PFSK-1 (cell line): ENCODE measurements at regions not wholly inside any gene's neighbourhood (a gene's known extent, or its start where the extent isn't known, plus 50 kb on each side); places are given as distances from the start of the nearest gene placed in this dataset.

Experiments
- REST ChIP-seq, 2 experiments: IDR thresholded peaks; 2 replicates each; pipeline versions ENCODE4 v1.6.1 to v1.8.0; 2011 to 2012; ENCODE audit warnings: low read depth in 2 of 2, low read length in 2 of 2, control low read depth in 1 of 2, inconsistent platforms in 1 of 2, mild to moderate bottlenecking in 1 of 2, moderate library complexity in 1 of 2; ENCODE audit not compliant: insufficient read depth in 1 of 2
- SIN3A ChIP-seq: IDR thresholded peaks from 2 replicates; pipeline ENCODE4 v1.6.1; 2012; ENCODE audit warnings: mild to moderate bottlenecking, low read length, moderate library complexity, borderline replicate concordance; ENCODE audit not compliant: insufficient read depth
- TAF1 ChIP-seq: IDR thresholded peaks from 2 replicates; pipeline ENCODE4 v1.6.1; 2012; ENCODE audit warnings: low read length, control low read depth, borderline replicate concordance; ENCODE audit not compliant: insufficient read depth

GRCh38 chr12:68397566-68398158 lies 65.5 kb upstream of the MDM1 start:
- TF ChIP-seq TAF1 (no peak), REST (IDR thresholded peaks at IDR 0.05; ENCODE audit: insufficient read depth in 1 of 2, low read depth in 2 of 2, low read length in 2 of 2) (no peak), SIN3A (no peak)
